ENCODE measurements at regions not wholly inside any gene's neighbourhood (a gene's known extent, or its start where the extent isn't known, plus 50 kb on each side); places are given as distances from the start of the nearest gene placed in this dataset.
A peak's percentile ranks its signal among the peaks of the same experiment; 100 is the strongest.

DNA sequence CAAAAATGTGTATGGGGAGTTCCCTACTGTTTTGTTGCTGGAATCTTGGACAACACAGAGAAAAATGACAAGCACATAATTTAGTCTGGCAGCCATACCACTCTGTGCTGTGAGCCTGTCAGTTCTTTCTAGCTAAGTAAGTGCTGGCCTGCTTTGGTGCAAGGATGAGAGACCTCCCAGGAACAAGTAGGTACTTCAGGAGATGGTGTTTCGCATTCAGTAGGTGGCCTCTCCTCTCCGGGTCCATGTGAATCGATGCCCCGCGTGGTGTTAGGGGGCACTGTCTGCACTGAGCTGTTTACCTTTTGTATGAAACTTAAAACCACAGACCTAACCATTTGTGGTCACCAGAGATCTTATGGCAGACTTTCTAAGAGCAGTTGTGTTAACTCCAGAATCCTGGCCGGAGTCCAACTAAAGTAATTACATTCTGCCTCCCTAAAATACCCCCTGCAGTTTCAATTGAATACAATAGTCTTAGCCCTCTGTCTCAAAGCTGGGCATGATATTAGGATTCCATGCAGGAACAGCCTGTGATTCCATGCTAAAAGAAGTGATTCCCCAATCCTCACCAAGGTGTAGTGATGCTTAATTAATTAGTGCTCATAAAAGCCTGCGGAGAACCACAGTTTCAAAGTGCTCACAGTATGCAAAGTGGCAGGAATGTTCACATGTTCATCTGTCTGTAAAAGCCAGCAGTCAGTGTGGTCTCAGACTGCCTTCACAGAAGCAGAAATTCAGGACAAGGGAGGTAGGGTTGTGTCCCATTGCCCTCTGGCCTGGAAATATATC is 64.2 kb downstream of the LLPH start:
- no peak overlapping the region for H2AFZ ChIP-seq (ENCODE audit: low read length)
- H3K27me3 ChIP-seq (ENCODE audit: insufficient read depth, low read length), result no peaks in the 10 kb centered on the region
- no peaks in the 10 kb centered on the region for H4K20me1 ChIP-seq (ENCODE audit: insufficient read depth, low read length)
- no peaks in the 10 kb centered on the region for H3K36me3 ChIP-seq (ENCODE audit: insufficient read depth, low read length)
- H3K27ac ChIP-seq (ENCODE audit: low read depth, low read length), result peak overlapping the region; percentile 22
- peak; percentile 80 for DNase-seq (ENCODE audit: insufficient read length, low spot score, missing footprints)
- H3K4me1 ChIP-seq (ENCODE audit: insufficient read depth, low read length), result peaks cover 34% of the 10 kb centered on the region
- no peaks in the 10 kb centered on the region for H3K79me2 ChIP-seq (ENCODE audit: insufficient read depth, low read length)
- H3K4me3 ChIP-seq (ENCODE audit: insufficient read depth, low read length), result no peak overlapping the region
- H3K4me2 ChIP-seq (ENCODE audit: insufficient read depth, low read length), result peak overlapping the region; percentile 65
- TF ChIP-seq, protein P1, sequence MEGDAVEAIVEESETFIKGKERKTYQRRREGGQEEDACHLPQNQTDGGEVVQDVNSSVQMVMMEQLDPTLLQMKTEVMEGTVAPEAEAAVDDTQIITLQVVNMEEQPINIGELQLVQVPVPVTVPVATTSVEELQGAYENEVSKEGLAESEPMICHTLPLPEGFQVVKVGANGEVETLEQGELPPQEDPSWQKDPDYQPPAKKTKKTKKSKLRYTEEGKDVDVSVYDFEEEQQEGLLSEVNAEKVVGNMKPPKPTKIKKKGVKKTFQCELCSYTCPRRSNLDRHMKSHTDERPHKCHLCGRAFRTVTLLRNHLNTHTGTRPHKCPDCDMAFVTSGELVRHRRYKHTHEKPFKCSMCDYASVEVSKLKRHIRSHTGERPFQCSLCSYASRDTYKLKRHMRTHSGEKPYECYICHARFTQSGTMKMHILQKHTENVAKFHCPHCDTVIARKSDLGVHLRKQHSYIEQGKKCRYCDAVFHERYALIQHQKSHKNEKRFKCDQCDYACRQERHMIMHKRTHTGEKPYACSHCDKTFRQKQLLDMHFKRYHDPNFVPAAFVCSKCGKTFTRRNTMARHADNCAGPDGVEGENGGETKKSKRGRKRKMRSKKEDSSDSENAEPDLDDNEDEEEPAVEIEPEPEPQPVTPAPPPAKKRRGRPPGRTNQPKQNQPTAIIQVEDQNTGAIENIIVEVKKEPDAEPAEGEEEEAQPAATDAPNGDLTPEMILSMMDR (IDR thresholded peaks at IDR 0.05; ENCODE audit: extremely low read depth, low read depth, low read length), result peak; percentile 27
- no peaks in the 10 kb centered on the region for H3K9me3 ChIP-seq (ENCODE audit: low read depth, low read length)

DNA sequence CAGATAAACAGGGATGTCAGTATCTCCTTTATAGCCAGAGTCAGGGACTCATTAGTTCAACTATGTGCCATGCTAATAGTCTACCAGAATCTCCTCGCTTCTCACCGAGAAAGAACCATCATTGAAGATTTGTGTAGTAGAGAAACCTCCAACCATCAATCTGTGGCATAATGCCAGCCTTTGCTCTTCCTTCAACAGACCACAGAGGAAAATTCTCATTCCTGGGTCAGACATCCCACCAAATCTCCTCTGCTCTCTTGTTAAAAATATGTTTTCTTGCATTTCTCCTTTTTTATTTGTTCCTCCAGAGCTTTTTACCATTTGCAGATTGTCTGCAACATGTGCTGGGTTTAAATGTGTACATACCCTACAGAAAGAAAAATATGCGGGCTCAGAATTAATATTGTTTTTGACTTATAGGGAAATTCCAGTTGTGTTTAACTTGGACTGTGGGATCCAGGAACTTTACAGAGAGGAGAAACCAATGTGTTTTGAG is 64.9 kb downstream of the LLPH start:
- Histone ChIP-seq H3K79me2 (ENCODE audit: insufficient read depth, low read length) (no peaks in the 10 kb centered on the region), H3K4me3 (ENCODE audit: insufficient read depth, low read length) (no peak overlapping the region), H3K27ac (ENCODE audit: low read depth, low read length) (peak overlapping the region; percentile 22), H2AFZ (ENCODE audit: low read length) (no peak overlapping the region), H3K9me3 (ENCODE audit: low read depth, low read length) (no peaks in the 10 kb centered on the region), H3K36me3 (ENCODE audit: insufficient read depth, low read length) (no peaks in the 10 kb centered on the region), H4K20me1 (ENCODE audit: insufficient read depth, low read length) (no peaks in the 10 kb centered on the region), H3K4me2 (ENCODE audit: insufficient read depth, low read length) (peak overlapping the region; percentile 65), H3K4me1 (ENCODE audit: insufficient read depth, low read length) (peaks cover 34% of the 10 kb centered on the region), H3K27me3 (ENCODE audit: insufficient read depth, low read length) (no peaks in the 10 kb centered on the region)
- TF ChIP-seq, protein P1 (IDR thresholded peaks at IDR 0.05; ENCODE audit: extremely low read depth, low read depth, low read length), result no peak
- no peak for DNase-seq (ENCODE audit: insufficient read length, low spot score, missing footprints)

DNA sequence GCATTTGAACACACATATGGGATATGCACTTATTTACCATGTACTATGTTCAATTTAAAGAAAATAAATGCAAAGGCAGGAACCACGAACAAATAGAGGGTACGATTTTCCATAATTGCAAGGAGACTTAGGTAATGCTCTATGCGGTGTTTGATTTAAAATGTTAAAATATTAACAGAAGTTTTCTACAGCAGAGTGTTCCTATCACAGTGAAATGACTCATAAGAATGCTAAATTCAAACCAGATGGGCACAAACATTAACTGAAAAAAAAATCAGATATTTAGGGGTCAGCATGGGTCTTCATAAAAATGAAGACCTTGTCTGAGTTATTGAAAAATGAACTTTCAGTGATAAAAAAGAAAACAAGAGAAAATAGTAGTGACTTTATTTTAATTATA is 65.4 kb downstream of the LLPH start:
- no peak overlapping the region for H2AFZ ChIP-seq (ENCODE audit: low read length)
- peaks cover 34% of the 10 kb centered on the region for H3K4me1 ChIP-seq (ENCODE audit: insufficient read depth, low read length)
- peak; percentile 63 for DNase-seq (ENCODE audit: insufficient read length, low spot score, missing footprints)
- H3K4me2 ChIP-seq (ENCODE audit: insufficient read depth, low read length), result peak overlapping the region; percentile 65
- no peaks in the 10 kb centered on the region for H3K27me3 ChIP-seq (ENCODE audit: insufficient read depth, low read length)
- H3K36me3 ChIP-seq (ENCODE audit: insufficient read depth, low read length), result no peaks in the 10 kb centered on the region
- H3K27ac ChIP-seq (ENCODE audit: low read depth, low read length), result no peak overlapping the region
- TF ChIP-seq, protein P1 (IDR thresholded peaks at IDR 0.05; ENCODE audit: extremely low read depth, low read depth, low read length), result no peak
- no peak overlapping the region for H3K4me3 ChIP-seq (ENCODE audit: insufficient read depth, low read length)
- no peaks in the 10 kb centered on the region for H3K9me3 ChIP-seq (ENCODE audit: low read depth, low read length)
- no peaks in the 10 kb centered on the region for H3K79me2 ChIP-seq (ENCODE audit: insufficient read depth, low read length)
- no peaks in the 10 kb centered on the region for H4K20me1 ChIP-seq (ENCODE audit: insufficient read depth, low read length)

DNA sequence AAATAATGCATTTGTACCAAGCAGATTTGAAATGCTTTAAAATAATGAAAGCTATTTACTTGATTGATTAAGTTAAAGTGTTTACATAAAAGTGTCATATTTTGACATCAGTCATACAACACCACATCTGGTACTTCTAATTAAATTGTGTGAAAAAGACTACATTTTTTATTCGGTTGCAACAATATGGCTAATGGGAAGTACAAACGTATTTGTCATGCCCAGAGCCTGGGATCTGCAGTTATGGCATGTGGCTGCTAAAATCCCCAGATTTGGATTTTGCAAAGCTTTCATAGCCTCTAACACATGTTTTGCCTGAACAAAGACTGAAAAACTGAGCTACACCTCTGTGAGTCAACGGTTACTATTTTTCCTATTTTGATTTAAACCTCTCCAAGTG is 66.6 kb downstream of the LLPH start:
- no peak overlapping the region for H2AFZ ChIP-seq (ENCODE audit: low read length)
- no peak overlapping the region for H3K4me2 ChIP-seq (ENCODE audit: insufficient read depth, low read length)
- no peaks in the 10 kb centered on the region for H3K27me3 ChIP-seq (ENCODE audit: insufficient read depth, low read length)
- H3K79me2 ChIP-seq (ENCODE audit: insufficient read depth, low read length), result no peaks in the 10 kb centered on the region
- no peaks in the 10 kb centered on the region for H3K36me3 ChIP-seq (ENCODE audit: insufficient read depth, low read length)
- peaks cover 34% of the 10 kb centered on the region for H3K4me1 ChIP-seq (ENCODE audit: insufficient read depth, low read length)
- H3K27ac ChIP-seq (ENCODE audit: low read depth, low read length), result no peak overlapping the region
- H4K20me1 ChIP-seq (ENCODE audit: insufficient read depth, low read length), result no peaks in the 10 kb centered on the region
- H3K4me3 ChIP-seq (ENCODE audit: insufficient read depth, low read length), result no peak overlapping the region
- TF ChIP-seq, protein P1 (IDR thresholded peaks at IDR 0.05; ENCODE audit: extremely low read depth, low read depth, low read length), result no peak
- peak; percentile 53 for DNase-seq (ENCODE audit: insufficient read length, low spot score, missing footprints)
- H3K9me3 ChIP-seq (ENCODE audit: low read depth, low read length), result no peaks in the 10 kb centered on the region
